GM10847 (cell line): ENCODE measurements at regions not wholly inside any gene's neighbourhood (a gene's known extent, or its start where the extent isn't known, plus 50 kb on each side); places are given as distances from the start of the nearest gene placed in this dataset.

Experiments
- POLR2A ChIP-seq: IDR thresholded peaks from 2 replicates; pipeline ENCODE4 v1.6.1; 2011; ENCODE audit not compliant: insufficient read length; ENCODE audit errors: extremely low read depth

- TF ChIP-seq POLR2A: no peak
These were observed 120.5 kb upstream of the HMHB1 start for GRCh38 chr5:143691287-143691944.

- no peak for TF ChIP-seq POLR2A
These were observed 124.4 kb upstream of the HMHB1 start for GRCh38 chr5:143687604-143688003.

- TF ChIP-seq POLR2A: no peak
These were observed 126.6 kb upstream of the HMHB1 start for GRCh38 chr5:143685246-143685815.

GRCh38 chr5:143683459-143683858 lies 128.5 kb upstream of the HMHB1 start:
- no peak for TF ChIP-seq POLR2A

- no peak for TF ChIP-seq POLR2A
These were observed 129.0 kb upstream of the HMHB1 start for GRCh38 chr5:143682929-143683386.

- no peak for TF ChIP-seq POLR2A
These were observed 129.6 kb upstream of the HMHB1 start for GRCh38 chr5:143682246-143682905.

- no peak for TF ChIP-seq POLR2A
These were observed 131.2 kb upstream of the HMHB1 start for GRCh38 chr5:143680672-143681259.

- no peak for TF ChIP-seq POLR2A
These were observed 132.2 kb upstream of the HMHB1 start for GRCh38 chr5:143679777-143680176.

- no peak for TF ChIP-seq POLR2A
These were observed 133.6 kb upstream of the HMHB1 start for GRCh38 chr5:143678148-143678905.

GRCh38 chr5:143677403-143677802 lies 134.6 kb upstream of the HMHB1 start:
- TF ChIP-seq POLR2A: no peak

- TF ChIP-seq POLR2A: no peak
These were observed 135.2 kb upstream of the HMHB1 start for GRCh38 chr5:143676802-143677201.

- TF ChIP-seq POLR2A: no peak
These were observed 137.5 kb upstream of the HMHB1 start for GRCh38 chr5:143674469-143674786.

- no peak for TF ChIP-seq POLR2A
These were observed 138.1 kb upstream of the HMHB1 start for GRCh38 chr5:143673676-143674468.

- TF ChIP-seq POLR2A: no peak
These were observed 139.2 kb upstream of the HMHB1 start for GRCh38 chr5:143672806-143673205.
